SH-SY5Y (cell line): ENCODE measurements at regions not wholly inside any gene's neighbourhood (a gene's known extent, or its start where the extent isn't known, plus 50 kb on each side); places are given as distances from the start of the nearest gene placed in this dataset.

Source experiments
- GATA2 ChIP-seq: IDR thresholded peaks from 2 replicates; pipeline ENCODE4 v1.6.1; 2011; ENCODE audit warnings: mild to moderate bottlenecking, low read depth, low read length
- GATA3 ChIP-seq: IDR thresholded peaks from 2 replicates; pipeline ENCODE4 v1.6.1; 2011; ENCODE audit warnings: low read depth, mild to moderate bottlenecking, low read length, moderate library complexity

DNA sequence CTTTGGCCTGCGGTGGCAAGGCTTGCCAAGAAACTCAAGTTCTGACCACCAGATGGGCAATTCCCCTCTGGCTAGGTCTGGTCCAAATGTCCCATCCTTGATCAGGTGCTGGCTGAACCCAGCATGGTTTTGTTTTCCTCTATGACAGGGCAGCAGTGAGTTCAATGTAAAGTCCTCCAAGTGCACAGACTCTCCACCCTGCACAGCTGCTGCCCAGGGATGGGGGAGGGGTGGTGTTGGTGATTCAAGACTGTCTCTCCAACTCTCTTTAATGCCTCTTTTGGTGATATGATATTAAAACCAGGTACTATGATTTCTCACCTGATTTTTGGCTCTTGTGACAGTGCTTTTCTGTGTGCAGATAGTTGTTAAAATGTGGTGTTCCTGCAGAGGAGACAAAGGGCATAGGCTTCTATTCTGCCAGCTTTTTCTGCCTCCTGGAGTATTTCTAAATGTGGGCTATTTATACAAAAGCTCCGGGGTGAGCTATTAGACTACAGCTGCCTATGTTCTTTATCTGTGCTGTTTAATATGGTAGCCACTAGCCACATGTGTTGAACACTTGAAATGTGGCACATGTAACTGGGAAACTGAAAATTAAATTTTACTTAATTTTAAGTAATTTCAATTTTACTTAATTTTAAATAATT is 64.0 kb upstream of the STK39 start:
- TF ChIP-seq GATA2, result no peak
- TF ChIP-seq GATA3, result no peak
